DND-41 (cell line): ENCODE measurements at regions not wholly inside any gene's neighbourhood (a gene's known extent, or its start where the extent isn't known, plus 50 kb on each side); places are given as distances from the start of the nearest gene placed in this dataset.

Experiments used
- EZH2 ChIP-seq: IDR thresholded peaks from 3 replicates; pipeline ENCODE4 v1.6.1; 2012; ENCODE audit warnings: borderline replicate concordance, low read depth, mild to moderate bottlenecking, moderate library complexity, low read length, inconsistent platforms; ENCODE audit not compliant: severe bottlenecking
- TF ChIP-seq, protein P1 (sequence below): IDR thresholded peaks from 2 replicates; pipeline ENCODE4 v1.5.1; 2012; ENCODE audit warnings: borderline replicate concordance, low read length, moderate library complexity, mild to moderate bottlenecking; ENCODE audit not compliant: poor library complexity, severe bottlenecking; ENCODE audit errors: extremely low read depth

DNA sequence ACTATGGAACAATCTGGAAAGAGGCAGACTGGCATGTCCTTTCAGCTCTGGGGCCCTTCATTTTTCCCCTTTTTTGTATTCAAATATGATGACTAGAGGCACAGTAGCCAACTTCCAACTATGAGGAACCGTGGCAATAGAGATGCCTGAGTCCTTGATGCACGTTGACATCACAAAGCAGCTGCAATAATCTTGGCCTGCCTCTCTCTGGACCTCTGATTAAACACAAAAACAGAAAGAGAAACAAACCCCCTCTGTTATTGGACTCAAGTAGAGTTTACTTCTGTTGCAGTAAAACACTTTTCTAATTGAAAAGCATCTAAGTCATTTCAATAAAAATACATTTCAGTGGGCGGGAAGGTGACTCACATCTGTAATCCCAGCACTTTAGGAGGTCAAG, 122.2 kb upstream of the GRAMD2B start:
- TF ChIP-seq, protein P1, sequence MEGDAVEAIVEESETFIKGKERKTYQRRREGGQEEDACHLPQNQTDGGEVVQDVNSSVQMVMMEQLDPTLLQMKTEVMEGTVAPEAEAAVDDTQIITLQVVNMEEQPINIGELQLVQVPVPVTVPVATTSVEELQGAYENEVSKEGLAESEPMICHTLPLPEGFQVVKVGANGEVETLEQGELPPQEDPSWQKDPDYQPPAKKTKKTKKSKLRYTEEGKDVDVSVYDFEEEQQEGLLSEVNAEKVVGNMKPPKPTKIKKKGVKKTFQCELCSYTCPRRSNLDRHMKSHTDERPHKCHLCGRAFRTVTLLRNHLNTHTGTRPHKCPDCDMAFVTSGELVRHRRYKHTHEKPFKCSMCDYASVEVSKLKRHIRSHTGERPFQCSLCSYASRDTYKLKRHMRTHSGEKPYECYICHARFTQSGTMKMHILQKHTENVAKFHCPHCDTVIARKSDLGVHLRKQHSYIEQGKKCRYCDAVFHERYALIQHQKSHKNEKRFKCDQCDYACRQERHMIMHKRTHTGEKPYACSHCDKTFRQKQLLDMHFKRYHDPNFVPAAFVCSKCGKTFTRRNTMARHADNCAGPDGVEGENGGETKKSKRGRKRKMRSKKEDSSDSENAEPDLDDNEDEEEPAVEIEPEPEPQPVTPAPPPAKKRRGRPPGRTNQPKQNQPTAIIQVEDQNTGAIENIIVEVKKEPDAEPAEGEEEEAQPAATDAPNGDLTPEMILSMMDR, result no peak
- TF ChIP-seq EZH2, result no peak
